NCI-H345 treated with DMSO at 0.1 percent for 48 hours (cell line): ENCODE measurements at regions not wholly inside any gene's neighbourhood (a gene's known extent, or its start where the extent isn't known, plus 50 kb on each side); places are given as distances from the start of the nearest gene placed in this dataset.

Source experiments
- DNase-seq: peaks from one replicate; lab custom pipeline; 2025; ENCODE audit not compliant: unreplicated experiment; lab: John Stamatoyannopoulos, UW

DNA sequence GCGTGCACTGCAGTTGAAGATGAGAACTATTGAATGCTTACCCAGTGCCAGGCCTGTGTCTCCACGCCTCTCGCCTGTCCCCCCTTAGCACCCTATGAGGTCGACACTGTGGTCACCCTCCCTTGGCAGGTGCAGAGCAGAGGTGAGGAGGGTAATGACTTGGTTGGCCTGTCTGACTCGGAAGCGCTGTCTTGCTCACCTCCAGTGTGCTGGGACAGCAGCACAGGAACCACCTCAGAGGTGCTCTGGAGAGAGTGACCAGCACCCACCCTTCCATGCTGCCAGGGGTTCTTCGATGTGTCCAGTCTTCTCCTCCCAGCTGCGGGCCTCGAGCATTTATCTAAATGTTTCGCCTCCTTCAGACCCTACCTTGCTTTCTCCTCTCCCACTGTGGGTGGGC, 178.3 kb upstream of the IRX2 start:
- DNase-seq: no peak

DNA sequence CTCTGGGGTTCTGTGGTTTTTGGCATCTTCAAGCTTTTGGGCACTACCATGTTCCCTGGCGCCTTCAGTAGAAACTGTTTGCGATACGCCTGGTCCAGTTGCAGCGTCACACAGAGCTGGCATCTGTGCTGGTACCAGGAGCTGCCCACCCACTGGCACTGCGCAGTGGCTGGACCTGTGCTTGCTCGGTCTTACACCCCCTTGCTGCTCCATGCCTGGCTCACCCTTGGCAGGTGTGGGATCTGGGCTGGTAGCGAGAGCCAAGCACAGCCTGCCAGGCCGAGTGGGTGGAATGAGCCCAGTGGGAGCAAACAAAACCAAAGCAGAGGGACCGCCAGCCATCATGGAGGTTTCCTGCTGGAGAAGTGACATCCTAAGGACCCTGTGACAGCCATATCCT, 170.2 kb upstream of the IRX2 start:
- no peak for DNase-seq

DNA sequence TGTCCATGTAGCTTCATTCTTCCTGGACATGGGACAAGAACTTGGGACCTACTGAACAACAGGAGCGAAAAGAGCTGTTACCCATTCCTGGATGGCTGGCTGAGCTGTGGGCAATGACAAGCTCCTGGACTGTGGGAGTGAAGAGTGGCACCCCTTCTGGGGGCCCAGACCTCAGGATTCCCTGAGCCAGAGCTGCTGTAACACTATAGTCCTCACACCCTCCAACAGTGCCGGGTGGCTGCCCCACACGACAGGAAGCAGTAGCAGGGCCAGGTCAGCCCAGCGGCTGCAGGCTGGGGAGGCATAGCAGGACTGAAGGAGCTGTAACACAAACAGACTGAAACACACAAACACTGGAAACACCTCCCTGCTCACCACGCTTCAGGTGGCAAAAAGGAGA, 169.7 kb upstream of the IRX2 start:
- no peak for DNase-seq

DNA sequence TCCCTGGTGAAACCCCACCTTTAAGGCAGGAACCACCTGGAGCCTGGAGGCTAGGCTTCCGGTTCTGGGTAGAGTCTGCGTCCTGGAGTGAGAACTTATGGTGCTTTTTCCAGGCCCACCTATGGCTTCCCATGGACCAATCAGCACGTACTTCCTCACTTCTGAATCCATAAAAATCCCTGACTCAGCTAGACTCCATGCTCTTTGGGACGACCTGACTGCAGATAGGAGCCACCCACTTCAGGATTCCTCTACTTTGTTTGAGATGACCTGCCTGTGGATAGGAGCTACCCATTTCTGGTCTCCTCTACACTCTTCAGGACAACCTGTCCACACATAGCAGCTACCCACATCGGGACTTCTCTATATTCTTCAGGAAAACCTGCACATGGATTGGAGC, 168.8 kb upstream of the IRX2 start:
- DNase-seq: no peak

DNA sequence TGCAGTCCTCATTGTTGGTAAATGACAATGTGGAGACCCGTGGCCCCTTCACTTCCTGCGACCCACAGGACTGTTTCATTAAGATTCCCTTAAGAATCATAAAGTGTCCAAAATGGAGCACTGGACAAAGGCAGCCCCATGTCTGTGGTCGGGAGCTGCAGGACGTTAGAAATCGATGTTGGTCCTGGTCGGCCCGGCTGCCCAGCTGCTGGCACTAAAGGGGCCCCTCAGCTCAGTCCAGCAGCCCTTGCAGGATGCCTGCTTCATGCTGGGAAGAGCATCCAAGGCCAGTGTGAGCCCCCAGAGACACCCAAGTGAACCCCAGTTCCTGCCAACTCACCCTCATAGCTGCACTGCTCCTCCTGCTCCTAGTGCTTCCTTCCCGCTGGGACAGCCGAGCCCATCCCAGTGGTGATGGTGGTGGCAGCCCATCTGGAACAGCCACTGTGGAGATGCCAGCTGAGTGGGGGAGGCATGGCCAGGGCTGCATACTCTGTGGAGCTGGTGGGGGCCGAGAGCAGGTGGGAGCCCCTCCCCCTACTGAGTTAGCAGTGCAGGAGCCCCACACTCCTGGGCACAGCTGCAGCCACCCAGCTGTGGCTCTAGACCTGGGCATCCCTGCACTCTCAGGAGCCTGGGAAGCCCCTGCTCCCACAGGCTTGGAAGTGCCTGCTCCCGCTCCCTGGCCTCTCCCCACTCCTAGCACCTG, 168.0 kb upstream of the IRX2 start:
- DNase-seq: no peak

DNA sequence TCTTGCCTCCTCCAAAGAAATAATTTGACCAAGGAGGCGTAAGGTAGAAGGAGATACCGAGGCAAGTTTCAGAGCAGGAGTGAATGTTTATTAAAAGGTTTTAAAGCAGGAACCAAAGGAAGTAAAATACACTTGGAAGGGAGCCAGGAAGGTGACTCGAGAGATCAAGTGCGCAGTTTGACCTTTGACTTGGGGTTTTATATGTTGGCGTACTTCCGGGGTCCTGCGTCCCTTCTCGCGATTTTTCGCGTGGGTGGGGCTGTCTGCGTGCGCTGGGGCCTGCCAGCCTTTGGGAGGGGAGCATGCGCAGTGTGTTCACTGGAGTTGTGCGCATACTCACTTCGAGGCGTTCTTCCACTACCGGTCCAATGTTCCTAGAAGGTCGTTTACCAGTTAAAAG, 166.0 kb upstream of the IRX2 start:
- no peak for DNase-seq

DNA sequence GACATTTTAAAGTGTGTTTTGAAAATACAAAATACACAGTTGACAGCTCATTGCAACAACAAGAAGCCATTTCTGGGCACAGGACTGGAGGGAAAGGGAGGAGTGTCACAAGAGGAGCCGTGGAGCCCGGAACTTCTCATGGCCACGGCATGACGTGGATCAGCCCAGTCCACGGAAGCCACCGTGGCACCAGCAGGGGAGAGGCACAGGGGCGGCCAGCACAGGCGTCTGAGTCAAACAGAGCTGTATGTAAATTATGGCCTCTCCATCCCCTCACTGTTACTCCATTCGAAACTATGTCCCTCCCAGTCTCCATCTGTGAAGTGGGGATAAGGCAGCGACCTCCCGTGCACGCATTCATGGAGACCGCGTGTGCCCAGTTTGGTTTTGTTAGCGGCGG, 165.6 kb upstream of the IRX2 start:
- DNase-seq: no peak

DNA sequence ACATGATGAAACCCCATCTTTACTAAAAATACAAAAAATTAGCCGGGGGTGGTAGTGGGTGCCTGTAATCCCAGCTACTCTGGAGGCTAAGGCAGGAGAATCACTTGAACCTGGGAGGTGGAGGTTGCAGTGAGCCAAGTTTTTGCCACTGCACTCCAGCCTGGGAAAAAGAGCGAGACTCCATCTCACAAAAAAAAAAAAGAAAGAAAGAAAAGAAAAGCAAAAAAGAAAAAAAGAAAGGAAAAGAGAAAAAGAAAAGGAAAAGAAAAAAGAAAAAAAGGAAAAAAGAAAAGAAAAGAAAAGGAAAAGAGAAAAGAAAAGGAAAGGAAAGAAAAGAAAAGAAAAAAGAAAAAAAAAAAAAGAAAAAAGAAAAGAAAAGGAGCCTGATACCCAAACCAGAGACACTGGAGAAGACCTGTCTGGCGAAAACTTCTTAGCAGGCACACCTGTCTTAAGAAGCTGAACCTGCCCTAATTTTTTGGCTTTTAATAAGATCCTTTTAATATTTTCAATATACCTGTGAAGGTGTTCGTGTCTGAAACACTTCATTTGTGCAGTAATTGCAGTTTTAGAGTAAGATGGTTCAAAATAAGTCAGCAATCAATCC, 164.7 kb upstream of the IRX2 start:
- DNase-seq: no peak

DNA sequence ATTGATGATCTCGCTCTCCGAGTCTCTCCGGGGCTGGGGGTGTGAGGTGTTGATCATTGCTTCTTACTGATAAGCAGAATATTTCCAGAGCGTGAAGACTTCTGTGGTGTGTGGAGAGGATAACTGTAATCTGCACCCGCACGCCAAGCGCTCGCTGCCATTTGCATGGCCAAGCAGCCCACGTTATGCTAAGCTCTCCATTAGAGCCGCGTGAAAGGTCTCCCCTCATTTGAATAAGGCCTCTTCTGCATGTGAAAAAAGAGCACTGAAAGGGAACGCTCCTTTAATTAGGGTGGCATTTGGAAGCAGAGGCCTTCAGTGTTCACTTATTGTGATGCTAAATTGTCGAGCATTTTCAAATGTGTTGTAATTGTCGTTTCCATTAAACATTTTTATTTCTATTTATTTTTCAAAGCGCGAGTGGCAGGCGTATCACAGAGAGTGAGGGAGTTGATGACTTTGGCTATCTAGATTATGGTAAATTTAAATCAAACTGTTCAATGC, 163.6 kb upstream of the IRX2 start:
- no peak for DNase-seq

DNA sequence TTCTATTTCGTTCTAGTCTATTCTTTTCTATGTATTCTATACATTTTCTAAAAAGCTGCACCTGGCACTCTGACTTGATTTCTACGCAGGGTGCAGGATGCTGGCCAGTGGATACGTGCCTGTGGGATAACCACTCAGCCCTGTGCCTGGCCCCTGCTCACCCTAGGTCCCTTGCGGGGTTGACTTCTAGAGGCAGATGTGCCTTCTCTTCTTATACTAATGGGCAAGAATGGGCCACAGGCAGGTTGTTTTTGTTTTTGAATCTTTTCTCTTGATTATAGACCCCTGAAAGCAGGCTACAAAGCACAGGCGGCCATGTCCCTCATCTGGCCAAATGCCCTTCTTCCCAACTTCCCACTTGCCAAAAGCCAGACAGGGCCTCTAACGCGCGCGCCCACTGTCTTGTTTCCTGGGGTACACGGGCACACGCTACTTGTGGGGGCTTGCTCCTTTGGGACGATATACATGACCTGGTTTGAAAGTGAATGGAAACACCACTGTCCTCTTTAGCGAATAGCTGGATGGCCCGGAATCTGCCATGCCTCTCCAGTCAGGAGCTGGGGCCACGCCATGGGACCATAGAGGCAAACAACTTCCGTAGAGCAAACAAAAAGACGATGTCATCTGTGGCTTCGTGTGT, 162.7 kb upstream of the IRX2 start:
- DNase-seq: no peak

DNA sequence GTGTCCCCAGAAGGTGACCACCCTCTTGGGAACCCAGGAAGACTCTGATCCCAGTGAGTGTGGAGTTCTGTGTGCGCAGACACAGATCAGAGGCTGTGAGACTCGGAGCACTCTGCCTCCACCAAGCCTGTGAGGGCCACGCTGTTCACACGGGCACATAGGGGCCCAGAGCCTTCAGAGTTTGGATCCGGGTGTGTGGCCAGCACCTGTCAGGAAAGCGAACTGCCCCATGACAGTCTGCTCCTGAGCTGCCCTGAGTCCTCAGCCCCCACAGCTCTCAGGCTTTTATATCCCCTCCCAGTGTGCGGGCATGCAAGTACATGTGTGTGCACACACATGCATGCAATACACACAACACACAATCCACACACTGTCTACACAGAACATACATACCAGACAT, 161.8 kb upstream of the IRX2 start:
- no peak for DNase-seq

DNA sequence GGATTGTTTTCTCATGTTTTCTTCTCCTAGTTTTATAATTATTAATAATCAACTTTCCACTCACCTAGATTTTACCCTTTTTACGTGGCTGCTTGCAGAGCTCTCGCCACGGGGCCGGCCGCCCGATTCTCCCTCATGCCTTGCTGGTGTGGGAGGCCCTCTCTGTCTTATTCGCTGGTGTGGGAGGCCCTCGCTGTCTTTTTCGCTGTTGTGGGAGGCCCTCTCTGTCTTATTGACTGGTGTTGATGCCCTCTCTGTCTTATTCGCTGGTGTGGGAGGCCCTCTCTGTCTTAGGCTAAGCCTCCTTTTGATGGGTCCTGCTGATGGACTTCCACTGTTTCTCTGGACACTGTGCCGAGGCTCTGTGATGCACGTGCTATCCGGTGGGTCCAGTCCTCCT, 161.3 kb upstream of the IRX2 start:
- no peak for DNase-seq

DNA sequence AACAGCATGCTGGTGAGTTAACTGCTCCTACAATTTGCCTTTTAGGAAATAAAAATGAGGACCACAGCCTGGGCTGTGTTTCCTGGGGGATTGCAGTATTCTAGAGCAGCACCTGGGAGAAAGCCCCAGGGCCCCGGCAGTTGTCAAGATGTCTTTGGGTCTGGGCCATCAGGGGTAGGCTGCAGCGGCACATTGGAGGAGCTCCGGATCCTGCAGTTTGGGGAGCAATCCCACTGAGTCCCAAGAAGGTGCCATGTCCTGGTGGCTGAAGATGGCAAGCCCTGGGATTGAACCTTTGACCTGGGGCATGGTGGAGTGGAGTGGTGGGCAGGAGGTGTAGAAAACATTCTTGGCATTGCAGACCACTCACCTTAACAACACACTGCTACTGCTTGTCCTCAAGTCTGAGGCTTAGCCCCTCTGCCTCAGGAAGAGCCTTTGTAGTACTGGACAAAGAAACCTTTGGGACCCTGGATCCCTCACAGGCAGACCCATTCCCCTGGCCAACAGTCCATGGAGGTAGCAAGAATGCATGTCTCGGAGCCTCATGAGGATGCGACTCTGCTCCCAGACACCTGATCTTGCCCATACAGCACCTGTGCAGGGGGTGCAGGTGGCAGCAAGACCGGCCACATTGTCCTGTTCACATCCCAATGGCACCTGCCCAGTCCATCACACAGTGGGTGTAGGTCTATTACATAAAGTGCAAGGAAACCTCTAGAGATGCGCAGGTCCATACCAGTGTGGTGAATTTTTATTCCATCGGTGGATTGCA, 159.1 kb upstream of the IRX2 start:
- DNase-seq: no peak

DNA sequence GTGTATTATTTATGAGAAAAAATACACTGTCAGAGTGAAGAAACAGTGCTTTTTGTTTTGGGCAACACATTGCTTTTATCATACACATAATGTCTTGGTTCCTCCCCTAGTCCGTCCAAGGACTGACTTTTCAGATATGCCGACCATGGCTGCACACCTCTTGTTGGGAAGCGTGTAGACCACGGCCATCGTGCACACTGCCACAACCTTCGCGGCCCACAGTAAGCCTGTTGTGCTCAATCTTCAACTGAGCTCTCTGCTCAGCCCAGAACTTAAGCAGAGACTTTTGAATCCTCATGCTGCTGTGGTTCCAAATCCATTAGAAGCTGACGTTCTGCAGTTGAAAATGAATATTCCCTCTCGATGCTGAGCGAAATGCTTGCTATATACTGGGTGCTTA, 157.6 kb upstream of the IRX2 start:
- no peak for DNase-seq

DNA sequence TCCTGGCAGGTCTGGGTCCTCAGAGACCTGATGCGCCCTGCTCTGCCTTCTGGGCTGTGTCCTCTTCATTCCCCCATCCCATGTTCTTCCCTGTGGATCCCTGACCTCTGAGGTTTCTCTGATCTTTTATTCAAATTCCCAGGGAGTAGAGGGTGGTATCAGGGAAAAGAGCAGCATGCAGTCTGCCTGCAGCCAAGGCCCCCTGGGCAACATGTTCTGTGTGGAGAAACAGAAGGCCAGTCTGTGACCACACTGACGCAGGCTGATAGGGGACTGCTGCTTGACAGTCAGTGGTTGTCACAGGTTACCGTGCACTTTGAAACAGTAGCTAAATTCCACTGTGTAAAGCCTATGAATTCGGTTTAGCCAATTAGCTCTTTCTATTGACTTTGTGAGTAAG, 156.6 kb upstream of the IRX2 start:
- DNase-seq: no peak

DNA sequence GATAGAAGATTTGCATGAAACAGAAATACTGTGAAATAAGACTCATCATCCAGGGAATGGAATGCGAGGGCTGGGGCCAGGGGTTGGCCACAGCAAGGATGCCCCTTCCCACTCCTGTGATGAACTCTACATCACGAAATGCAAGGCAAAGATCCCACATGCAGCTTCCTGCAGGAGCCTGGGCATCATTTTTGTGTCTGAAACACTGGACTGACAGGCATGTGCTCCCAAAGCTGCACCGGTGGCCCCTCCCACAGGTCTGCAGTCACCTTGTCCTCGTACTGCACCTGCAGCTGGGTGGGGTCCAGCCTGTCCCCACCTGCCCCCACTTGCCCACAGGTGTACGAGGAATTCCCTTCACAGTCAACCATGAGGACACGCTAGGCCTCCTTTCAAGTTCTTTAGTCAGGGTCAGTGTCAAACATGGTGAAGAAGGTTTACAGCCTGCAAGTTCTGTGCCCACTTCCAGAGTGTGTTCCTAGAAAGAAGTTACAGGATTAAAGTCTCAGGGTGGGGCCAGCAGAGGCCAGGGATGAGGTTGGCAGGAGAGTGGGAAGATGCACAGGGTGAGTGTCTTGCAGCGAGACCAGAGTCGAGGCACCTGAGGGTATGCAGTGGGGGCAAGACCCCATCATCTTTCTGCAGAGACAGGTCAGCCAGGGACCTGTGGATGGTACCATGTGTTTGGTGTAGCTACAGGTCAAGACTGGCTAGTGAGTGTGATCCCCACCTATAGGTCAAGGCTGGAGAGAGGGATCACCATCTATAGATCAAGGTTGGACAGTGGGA, 155.0 kb upstream of the IRX2 start:
- no peak for DNase-seq

DNA sequence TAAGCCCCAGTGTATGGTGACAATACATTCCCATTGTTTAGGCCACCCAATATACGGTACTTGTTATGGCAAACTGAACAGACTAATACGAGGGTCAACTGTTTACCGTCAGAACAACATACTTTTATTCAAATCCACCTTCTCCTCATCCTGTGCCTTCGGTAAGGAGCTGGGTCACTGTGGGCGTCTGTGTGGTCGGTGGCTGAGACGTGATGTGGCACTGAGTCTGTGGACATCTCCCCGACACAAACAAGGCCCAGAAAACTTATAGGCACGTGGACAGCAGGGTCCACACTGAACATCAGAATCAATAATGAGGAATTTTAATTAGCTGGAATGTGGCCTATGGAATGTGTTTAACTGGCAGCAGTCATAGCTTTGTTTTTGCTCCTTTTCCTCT, 154.3 kb upstream of the IRX2 start:
- no peak for DNase-seq

DNA sequence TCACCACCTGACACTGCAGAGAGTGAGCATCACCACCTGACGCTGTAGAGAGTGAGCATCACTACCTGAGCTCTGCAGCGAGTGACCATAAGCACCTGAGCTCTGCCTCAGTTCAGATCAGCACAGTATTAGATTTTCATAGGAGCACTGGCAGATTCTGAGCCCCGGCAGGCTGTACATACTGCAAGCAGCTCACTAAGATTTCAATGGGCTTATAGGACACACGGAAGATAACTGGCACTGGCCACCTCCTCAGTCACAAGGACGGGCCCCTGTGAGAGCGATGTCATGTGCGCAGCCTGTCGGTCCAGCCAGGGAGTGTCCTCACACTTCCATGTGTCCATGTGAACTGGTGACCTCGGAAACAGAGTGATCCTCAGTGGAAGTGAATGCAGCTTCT, 153.5 kb upstream of the IRX2 start:
- DNase-seq: no peak

DNA sequence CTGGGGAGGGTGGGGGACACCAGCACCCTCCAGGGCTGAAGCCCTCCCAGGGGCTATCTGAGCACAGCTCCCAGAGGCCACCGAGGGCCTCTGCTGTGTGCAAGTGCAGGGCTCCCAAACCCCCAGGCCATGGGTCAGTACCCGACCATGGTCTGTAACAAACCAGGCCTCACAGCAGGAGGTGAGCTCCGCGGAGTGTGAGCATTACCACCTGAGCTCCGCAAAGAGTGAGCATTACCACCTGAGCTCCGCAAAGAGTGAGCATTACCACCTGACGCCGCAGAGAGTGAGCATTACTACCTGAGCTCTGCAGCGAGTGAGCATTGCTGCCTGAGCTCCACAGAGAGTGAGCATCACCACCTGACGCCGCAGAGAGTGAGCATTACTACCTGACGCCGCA, 152.9 kb upstream of the IRX2 start:
- DNase-seq: no peak

DNA sequence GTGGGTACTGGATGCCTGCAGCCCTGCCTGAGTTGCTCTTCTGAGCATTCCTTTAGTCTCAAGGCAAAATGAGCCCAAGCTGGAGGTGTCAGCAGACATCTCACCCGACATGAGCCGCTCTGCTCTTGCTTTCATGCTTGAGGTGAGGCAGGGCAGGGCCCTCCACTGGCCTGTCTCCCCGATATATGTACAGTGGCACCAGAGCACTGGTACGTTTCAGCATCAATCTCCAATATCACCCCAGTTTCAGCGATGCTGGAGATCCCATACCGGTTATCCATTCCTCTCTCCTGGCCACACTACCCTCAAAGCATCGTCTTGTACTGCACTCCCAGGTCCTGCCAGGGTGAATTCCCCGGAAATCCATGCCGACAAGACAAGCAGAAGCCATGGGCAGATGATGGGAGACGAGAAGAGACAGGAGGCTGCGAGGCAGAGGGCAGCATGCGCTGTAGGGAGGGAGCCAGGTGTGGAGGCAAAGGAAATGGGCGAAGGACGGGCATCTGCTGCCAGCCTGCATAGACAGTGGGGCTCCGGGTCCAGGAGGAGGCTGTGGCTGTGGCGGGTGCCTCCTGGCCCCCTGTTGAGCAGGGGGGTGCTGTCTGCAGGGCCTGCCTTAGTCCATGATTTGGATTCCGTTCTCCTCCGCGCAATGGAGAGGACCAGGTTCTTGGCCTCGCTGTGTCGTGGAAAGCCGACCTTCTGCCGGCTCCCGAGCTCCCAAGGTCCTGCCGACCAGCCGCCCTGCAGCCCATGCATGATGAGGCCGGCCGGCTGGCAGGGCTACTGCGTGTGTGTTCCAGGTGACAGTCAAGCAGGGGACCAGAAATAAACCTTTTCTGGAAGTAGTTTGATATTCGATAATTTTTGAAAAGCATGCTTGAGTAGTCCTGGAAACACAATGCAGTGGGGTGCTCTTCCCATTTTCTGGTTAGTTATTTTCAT, 152.2 kb upstream of the IRX2 start:
- no peak for DNase-seq
